AG10803 (cell line): ENCODE measurements at regions not wholly inside any gene's neighbourhood (a gene's known extent, or its start where the extent isn't known, plus 50 kb on each side); places are given as distances from the start of the nearest gene placed in this dataset.

Experiments used
- DNase-seq: peaks from one replicate; pipeline ENCODE4 v3.0.0; 2010; ENCODE audit warnings: low read depth
- H3K4me3 ChIP-seq: 2 replicates; pipeline ENCODE4 v1.5.1; 2011; ENCODE audit warnings: mild to moderate bottlenecking, low read length, control low read depth
- CTCF ChIP-seq: conservative IDR thresholded peaks from 2 replicates; pipeline ENCODE4 v1.5.1; 2011; ENCODE audit warnings: mild to moderate bottlenecking, low read length, control low read depth, inconsistent platforms

GRCh38 chr18:40935423-40935822 lies 1019.6 kb upstream of the PIK3C3 start:
- no peak overlapping the region for H3K4me3 ChIP-seq
- peak; percentile 50 for TF ChIP-seq CTCF

DNA sequence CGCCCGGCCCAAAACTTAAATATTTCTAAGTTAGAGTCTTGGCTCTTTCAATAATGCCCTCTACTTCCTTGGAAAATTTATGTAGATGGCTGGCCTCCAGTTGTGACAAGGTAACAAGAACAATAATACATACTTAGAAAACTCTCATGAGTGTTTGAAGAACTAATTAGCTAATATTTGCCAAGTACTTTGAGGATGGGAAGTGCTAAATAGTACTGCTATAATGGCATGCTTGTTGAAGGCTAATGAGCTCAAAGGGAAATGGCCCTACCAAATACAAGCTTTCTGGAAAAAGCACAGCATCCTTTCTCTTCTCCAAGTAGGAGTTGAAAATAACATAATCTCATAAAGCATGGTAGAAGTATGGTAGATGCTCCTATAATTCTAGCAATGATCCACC lies 1022.2 kb upstream of the PIK3C3 start:
- DNase-seq: no peak
- no peak for TF ChIP-seq CTCF
- H3K4me3 ChIP-seq: no peak overlapping the region

More at GRCh38 chr18:40935423-40935822, 1019.6 kb upstream of the PIK3C3 start:
- DNase-seq: peak; percentile 20

GRCh38 chr18:40930211-40930882 lies 1024.7 kb upstream of the PIK3C3 start:
- no peak for TF ChIP-seq CTCF
- DNase-seq: no peak

GRCh38 chr18:40929399-40929798 lies 1025.6 kb upstream of the PIK3C3 start:
- no peak for DNase-seq
- no peak overlapping the region for H3K4me3 ChIP-seq
- no peak for TF ChIP-seq CTCF

More at GRCh38 chr18:40930211-40930882, 1024.7 kb upstream of the PIK3C3 start:
- no peak overlapping the region for H3K4me3 ChIP-seq

GRCh38 chr18:40926679-40927078 lies 1028.4 kb upstream of the PIK3C3 start:
- H3K4me3 ChIP-seq: no peak overlapping the region
- DNase-seq: no peak
- TF ChIP-seq CTCF: no peak

GRCh38 chr18:40925071-40925541 lies 1029.9 kb upstream of the PIK3C3 start:
- no peak overlapping the region for H3K4me3 ChIP-seq
- TF ChIP-seq CTCF: no peak
- DNase-seq: no peak
